SH-SY5Y (cell line): ENCODE measurements at regions not wholly inside any gene's neighbourhood (a gene's known extent, or its start where the extent isn't known, plus 50 kb on each side); places are given as distances from the start of the nearest gene placed in this dataset.

Experiments
- GATA2 ChIP-seq: IDR thresholded peaks from 2 replicates; pipeline ENCODE4 v1.6.1; 2011; ENCODE audit warnings: mild to moderate bottlenecking, low read depth, low read length
- GATA3 ChIP-seq: IDR thresholded peaks from 2 replicates; pipeline ENCODE4 v1.6.1; 2011; ENCODE audit warnings: low read depth, mild to moderate bottlenecking, low read length, moderate library complexity

GRCh38 chr13:26934096-26934495, 173.5 kb upstream of the GPR12 start:
- TF ChIP-seq GATA2 (no peak), GATA3 (no peak)
